ENCODE measurements at regions not wholly inside any gene's neighbourhood (a gene's known extent, or its start where the extent isn't known, plus 50 kb on each side); places are given as distances from the start of the nearest gene placed in this dataset.
A peak's percentile ranks its signal among the peaks of the same experiment; 100 is the strongest.
"Not testable (repeated sequence)": the region's sequence is repeated elsewhere in the genome, so short reads cannot be mapped to it uniquely, and the experiment has no call there.

- peaks cover 0 to 10% (median 2%) of the 10 kb centered on the region in 4 donors for H3K4me1 ChIP-seq
- no peak overlapping the region for H3K27ac ChIP-seq (replicated peaks in 1 of 4)
- H3K27me3 ChIP-seq, result no peaks in the 10 kb centered on the region
- WGBS, result 89% methylated on average over 1 of the region's 1 CpG
- TF ChIP-seq EP300 (IDR thresholded peaks at IDR 0.05) (no peak), POLR2A (IDR thresholded peaks at IDR 0.05; ENCODE audit: low read depth) (no peak), CTCF (IDR thresholded peaks at IDR 0.05) (no peak), POLR2AphosphoS5 (IDR thresholded peaks at IDR 0.05) (no peak)
- intact Hi-C loops (cut with DNase I), result no loop called here
- no peak for DNase-seq (ENCODE audit: extremely low spot score)
- H3K9me3 ChIP-seq, result no peaks in the 10 kb centered on the region
- no peaks in the 10 kb centered on the region for H3K36me3 ChIP-seq
- no peak overlapping the region for H3K4me3 ChIP-seq
Observed at GRCh38 chr3:106438887-106439286, 570.1 kb upstream of the CBLB start.

DNA sequence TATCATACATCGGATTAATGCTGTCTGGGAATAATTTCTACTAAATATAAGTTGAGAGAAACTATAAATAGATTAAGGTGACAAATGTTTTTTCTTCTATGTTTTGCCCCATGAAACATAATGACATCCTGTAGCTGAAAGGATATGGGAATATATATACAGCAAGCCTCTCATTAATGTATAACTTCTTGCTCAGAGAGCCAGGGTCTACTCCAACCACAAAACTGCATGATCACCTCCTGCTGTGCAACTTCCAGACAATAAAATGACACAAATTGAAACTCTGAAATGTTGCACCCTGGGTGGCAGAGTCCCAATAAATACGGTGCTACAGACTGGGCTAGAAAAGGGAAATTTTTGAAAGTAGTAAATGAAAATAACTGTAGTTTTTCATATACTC lies 571.9 kb upstream of the CBLB start:
- no peak for DNase-seq (ENCODE audit: extremely low spot score)
- no peak overlapping the region for H3K4me3 ChIP-seq
- no peaks in the 10 kb centered on the region for H3K27me3 ChIP-seq
- H3K4me1 ChIP-seq, result peaks cover 0 to 10% (median 2%) of the 10 kb centered on the region in 4 donors
- no peak for TF ChIP-seq CTCF (IDR thresholded peaks at IDR 0.05)
- no peak for TF ChIP-seq POLR2AphosphoS5 (IDR thresholded peaks at IDR 0.05)
- TF ChIP-seq EP300 (IDR thresholded peaks at IDR 0.05), result no peak
- no peak for TF ChIP-seq POLR2A (IDR thresholded peaks at IDR 0.05; ENCODE audit: low read depth)
- intact Hi-C loops (cut with DNase I), result no loop called here
- 98% methylated on average over 2 of the region's 2 CpGs for whole genome bisulfite sequencing
- H3K9me3 ChIP-seq, result no peaks in the 10 kb centered on the region
- H3K27ac ChIP-seq (replicated peaks in 1 of 4), result no peak overlapping the region
- no peaks in the 10 kb centered on the region for H3K36me3 ChIP-seq

- no peaks in the 10 kb centered on the region for H3K9me3 ChIP-seq
- 63% methylated on average over 4 of the region's 4 CpGs for WGBS
- no peaks in the 10 kb centered on the region for H3K27me3 ChIP-seq
- no peak overlapping the region for H3K4me3 ChIP-seq
- no peak overlapping the region for H3K27ac ChIP-seq (replicated peaks in 1 of 4)
- intact Hi-C loops (cut with DNase I), result no loop called here
- no peak for DNase-seq (ENCODE audit: extremely low spot score)
- no peaks in the 10 kb centered on the region for H3K36me3 ChIP-seq
- TF ChIP-seq POLR2A (IDR thresholded peaks at IDR 0.05; ENCODE audit: low read depth) (no peak), CTCF (IDR thresholded peaks at IDR 0.05) (no peak), EP300 (IDR thresholded peaks at IDR 0.05) (no peak), POLR2AphosphoS5 (IDR thresholded peaks at IDR 0.05) (no peak)
- H3K4me1 ChIP-seq, result peaks cover 0 to 27% (median 3%) of the 10 kb centered on the region in 4 donors
Observed at GRCh38 chr3:106446271-106446670, 577.5 kb upstream of the CBLB start.

DNA sequence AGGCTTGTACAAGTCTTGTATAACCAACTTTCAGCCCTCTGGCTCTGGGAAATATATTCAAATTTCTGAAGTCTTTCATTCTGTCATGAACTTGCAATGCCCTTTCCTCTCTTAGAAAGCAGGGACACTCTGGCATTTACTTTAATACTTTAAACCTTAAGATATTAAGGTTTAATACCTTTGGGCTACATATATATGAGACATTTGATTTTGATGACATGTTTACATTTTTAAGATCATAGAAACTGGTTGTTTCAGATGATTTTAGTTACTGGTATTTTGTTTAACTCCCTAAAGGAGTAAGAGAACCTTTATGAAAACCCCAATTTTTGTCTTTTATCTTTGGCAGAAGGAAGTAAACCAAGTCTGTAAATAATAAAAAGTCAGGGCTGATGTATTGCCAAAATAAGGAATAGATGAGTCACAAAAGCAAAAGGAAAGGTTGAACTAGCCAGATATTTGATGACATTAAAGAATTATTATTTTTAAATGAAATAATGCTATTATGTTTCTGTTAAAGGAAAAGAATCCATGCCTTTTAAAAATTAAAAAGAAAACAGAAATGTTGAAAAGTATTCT lies 579.0 kb upstream of the CBLB start:
- no peaks in the 10 kb centered on the region for H3K27me3 ChIP-seq
- intact Hi-C loops (cut with DNase I), result no loop called here
- no peak overlapping the region for H3K4me3 ChIP-seq
- no peaks in the 10 kb centered on the region for H3K9me3 ChIP-seq
- no peak overlapping the region for H3K27ac ChIP-seq (replicated peaks in 1 of 4)
- peaks cover 0 to 38% (median 5%) of the 10 kb centered on the region in 4 donors for H3K4me1 ChIP-seq
- H3K36me3 ChIP-seq, result no peaks in the 10 kb centered on the region
- DNase-seq (ENCODE audit: extremely low spot score), result no peak
- no peak for TF ChIP-seq POLR2AphosphoS5 (IDR thresholded peaks at IDR 0.05)
- TF ChIP-seq CTCF (IDR thresholded peaks at IDR 0.05), result no peak
- TF ChIP-seq POLR2A (IDR thresholded peaks at IDR 0.05; ENCODE audit: low read depth), result no peak
- TF ChIP-seq EP300 (IDR thresholded peaks at IDR 0.05), result no peak

DNA sequence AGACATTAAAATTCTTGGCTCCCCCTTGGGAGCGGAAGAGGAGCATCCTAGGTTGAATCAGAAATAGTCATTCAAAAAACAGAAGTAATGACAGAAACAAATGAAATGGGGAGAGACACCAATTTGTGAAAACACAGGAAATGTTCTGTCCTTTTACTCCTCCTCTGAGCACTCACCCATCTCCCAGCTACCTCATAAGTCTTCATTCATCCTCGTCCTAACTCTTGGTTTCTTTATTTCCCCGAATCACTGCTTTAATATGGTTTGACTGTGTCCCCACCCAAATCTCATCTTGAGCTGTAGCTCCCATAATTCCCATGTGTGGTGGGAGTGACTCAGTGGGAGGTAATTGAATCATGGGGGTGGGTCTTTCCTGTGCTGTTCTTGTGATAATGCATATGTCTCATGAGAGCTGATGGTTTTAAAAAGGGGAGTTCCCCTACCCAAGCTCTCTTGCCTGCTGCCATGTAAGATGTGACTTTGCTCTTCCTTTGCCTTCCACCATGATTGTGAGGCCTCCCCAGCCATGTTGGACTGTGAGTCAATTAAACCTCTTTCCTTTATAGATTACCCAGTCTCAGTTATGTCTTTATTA lies 579.7 kb upstream of the CBLB start:
- DNase-seq (ENCODE audit: extremely low spot score); intact Hi-C loops (cut with DNase I); H3K9me3 ChIP-seq; H3K36me3 ChIP-seq; H3K4me3 ChIP-seq; H3K27me3 ChIP-seq: not testable (repeated sequence)
- WGBS, result 87% methylated on average over 3 of the region's 3 CpGs
- peaks cover 0 to 38% (median 5%) of the 10 kb centered on the region in 4 donors for H3K4me1 ChIP-seq
- H3K27ac ChIP-seq (replicated peaks in 1 of 4), result peak overlapping the region in 1 of 4 donors; percentile 14

All from esophagus muscularis mucosa (tissue), 4 donors.